Stimulated activated CD8-positive, alpha-beta memory T cell treated with anti-CD3 and anti-CD28 coated beads, Interleukin-12 subunit alpha, Interleukin-12 subunit beta, amount 100 ng/mL, for 4 hours (primary cell): ENCODE measurements at regions not wholly inside any gene's neighbourhood (a gene's known extent, or its start where the extent isn't known, plus 50 kb on each side); places are given as distances from the start of the nearest gene placed in this dataset.

Source experiments
- DNase-seq: peaks from one replicate; pipeline ENCODE4 v3.0.0-alpha.2; 2020; ENCODE audit warnings: low read depth

DNA sequence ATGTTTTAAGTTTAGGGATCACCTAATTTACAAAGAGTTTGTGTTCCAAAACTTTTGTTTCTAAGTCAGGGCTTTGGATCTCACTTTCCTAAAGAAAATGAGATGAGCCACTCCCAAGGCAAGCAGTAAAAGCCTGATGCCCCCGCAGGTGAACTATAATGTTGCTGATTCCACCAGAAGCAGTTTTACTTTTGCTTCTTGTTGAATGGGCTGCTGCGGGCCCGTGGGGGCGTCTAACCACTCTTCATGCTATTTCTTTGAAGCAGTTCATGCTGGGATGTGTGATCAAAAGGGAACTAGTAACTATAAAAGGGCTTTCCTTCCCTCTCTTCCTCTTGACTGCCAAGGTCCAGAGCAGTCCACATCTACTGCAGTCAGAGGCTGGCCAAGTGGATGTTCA lies 118.7 kb upstream of the NEBL start:
- DNase-seq: no peak

DNA sequence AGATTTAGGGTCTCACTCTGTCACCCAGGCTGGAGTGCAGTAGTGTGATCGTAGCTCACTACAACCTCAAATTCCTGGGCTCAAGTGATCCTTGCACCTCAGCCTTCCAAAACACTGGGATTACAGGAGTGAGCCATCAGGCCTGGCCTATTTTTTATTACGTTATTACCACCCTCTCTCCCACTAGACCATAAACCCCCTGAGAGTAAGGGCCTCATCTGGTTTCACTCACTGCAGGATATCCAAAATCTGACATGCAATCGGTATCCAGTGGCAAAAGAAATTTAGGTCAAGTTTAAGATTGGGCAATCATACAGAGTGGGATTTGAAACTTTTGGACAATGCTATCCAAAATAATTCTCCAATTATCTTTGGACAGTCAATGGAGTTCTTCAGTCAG lies 117.0 kb upstream of the NEBL start:
- DNase-seq: no peak

DNA sequence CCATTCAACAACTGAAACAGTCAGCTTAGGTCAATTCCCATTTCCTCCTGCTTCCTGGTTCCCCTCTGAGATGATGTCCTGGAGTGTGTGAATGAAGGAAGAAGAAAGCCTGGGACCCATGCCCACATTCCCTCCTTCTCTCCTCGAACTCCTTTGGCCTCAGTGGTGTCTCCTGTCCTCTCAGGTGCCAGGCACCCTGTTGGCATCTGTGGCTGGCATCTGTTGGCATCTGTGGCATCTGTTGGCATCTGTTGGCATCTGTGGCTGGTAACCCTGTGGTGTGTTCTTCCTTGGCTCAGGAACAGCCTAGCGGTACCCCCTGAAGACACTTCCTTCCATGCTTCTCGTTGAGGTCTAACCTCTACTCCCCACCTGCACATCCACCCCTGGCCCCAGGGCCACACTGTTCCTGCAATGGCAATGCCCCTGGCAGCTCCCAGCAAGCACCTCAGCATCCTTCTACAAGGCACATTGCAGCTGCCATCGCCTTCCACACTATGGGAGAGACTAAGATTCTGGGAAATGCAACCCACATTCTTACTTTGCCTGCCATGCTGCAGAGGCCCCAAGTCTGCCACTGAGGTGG lies 114.4 kb upstream of the NEBL start:
- no peak for DNase-seq

- DNase-seq: no peak
These were observed 113.5 kb upstream of the NEBL start for GRCh38 chr10:21010615-21011014.

DNA sequence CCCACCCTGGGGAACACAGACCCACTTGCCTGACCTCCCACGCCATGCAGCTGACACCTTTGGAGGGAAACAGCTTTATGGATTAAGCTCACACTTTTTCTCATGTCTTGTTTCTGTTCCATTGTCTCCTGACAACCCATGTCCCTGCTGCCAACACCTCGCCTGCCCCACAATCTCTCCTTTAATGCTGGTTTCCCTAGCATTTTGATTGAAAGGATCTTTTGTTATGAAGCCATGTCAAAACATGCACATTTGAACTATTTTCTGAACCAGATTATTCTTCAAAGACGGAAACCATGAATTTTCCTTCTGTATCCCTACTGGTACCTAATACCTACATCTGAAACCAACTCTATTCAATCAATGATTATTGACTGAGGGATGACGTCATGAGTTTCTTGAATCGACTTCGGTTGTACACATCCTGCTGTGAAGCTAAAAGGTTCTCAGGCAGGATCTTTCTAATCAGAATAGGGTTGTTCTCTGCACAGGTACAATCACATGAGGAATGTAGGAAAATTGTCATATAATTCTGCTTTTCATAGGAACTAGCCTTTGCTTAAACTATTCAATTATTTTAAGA lies 106.2 kb upstream of the NEBL start:
- no peak for DNase-seq

DNA sequence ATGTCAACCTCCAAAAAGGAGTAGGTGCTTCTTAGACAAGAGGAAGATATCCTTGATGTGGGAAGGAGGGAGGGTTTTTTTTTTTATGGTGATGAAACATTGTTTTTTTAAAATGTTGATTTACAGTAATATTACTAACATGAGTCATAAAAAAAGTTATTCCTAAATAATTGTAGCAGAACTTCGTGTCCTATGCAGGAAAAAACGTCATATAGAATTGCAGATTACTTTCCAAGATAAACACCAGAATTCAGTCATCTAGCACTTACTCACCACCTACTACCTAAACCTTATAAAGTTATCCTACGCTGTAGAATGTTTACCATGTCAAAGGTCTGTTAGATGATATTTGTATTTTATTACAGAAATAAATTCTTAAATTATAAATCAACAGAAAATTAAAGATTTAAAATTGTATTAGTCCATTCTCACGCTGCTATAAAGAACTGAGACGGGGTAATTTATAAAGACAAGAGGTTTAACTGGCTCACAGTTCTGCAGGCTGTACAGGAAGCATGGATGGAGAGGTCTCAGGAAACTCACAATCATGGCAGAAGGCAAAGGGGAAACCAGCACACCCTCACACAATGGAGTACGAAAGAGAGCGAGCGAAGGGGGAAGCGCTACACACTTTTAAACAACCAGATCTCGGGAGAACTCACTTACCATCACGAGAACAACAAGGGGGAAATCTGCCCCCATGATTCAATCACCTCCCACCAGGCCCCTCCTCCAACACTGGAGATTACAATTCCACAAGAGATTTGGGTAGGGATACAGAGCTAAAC lies 105.2 kb upstream of the NEBL start:
- DNase-seq: no peak

DNA sequence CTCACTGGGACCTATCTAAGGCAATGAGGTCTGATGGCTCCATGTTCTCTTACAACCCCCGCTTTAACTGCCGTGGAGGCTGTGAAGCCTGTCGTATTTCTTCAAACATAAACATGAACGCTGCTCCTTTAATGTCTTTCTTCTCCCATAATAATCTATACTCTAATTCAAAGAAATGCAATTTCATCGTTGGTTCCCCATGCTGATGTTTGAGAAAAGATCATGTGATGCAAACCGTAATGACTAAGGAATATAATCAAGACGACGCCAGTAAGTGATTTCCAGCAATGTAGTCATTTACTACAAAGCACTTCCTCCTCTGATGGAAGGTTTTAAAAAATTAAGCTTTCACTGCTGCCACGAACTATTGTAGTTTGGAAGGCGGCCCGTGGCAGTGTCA lies 102.6 kb upstream of the NEBL start:
- DNase-seq: no peak

GRCh38 chr10:20998036-20998435 lies 100.9 kb upstream of the NEBL start:
- DNase-seq: no peak

- DNase-seq: no peak
These were observed 98.2 kb upstream of the NEBL start for GRCh38 chr10:20995123-20995987.

DNA sequence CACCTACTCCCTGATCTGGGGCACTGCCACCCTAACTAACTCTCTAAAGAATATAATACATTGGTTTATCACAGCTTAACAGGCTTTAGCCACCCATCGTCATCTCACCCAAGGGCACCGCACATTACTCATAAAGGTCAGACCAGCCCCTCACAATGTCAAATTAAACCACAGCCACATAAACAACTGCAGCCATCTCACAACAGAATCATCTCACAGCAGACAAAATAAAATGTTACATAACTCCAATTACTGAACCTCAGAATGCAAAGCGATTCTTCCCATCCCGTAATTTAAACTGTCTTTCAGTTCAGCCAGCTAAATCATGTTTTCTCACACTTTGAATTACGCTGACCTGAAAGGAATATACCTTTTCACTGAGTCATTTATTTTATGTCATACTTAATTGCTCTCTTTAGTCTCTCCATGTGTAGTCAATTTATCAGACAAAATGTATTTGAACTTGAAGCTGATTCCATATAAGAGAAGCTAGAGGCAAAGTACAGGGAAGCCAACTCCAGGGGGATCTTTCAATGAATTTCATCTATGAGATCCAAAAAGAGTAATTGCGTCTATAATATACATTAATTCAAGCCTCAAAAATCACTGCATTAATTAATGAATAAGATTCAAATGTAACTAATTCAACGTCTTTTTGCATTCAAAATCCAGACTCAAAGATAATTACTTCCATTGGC lies 96.9 kb upstream of the NEBL start:
- DNase-seq: no peak

DNA sequence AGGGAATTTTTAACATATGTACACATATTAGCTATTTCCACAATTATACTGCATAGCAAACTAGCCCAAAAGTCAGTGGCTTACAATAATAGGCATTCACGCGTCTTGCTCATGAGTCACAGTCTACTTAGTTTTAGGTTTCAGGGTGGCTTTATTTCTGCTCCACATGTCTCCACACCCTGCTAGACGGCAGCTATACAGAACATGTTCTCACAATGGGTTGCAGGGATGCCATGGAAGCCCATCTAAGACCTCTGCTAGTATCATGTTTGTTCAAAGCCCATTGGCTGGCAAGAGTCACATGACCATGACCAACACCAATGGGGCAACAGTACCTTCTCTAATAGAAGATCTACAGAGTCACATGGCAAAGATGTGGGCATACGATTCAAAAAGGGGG lies 96.3 kb upstream of the NEBL start:
- DNase-seq: no peak

- no peak for DNase-seq
These were observed 94.4 kb upstream of the NEBL start for GRCh38 chr10:20991526-20991925.

GRCh38 chr10:20990604-20991003 lies 93.5 kb upstream of the NEBL start:
- DNase-seq: no peak

DNA sequence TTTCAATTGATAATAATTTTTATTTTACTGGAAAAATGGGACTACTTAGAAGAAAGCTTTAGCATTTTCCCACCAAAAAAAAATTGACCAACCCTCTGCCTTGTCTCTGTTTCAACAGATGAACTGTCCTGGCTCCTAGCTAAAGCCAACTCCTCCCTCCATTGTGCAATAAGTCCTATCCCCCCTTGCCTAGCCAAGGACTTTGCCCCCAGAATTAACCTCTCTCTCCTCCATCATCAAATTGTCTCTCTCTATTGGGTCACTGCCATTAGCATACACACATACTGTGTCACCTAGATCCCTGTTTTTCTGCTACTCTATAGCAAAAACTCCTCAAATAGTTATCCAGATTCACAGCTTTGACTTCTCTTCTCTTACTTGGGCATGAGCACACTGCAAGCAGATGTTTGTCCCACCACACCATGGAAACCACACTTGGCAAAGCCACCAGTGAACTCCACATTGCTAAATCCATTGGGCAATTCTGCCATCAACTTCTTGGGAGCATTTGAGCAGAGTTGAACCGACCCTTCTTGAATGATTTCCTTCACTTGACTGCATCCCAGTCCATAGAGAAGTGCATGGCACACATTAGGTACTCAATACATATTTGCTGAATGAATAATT lies 91.4 kb upstream of the NEBL start:
- no peak for DNase-seq

DNA sequence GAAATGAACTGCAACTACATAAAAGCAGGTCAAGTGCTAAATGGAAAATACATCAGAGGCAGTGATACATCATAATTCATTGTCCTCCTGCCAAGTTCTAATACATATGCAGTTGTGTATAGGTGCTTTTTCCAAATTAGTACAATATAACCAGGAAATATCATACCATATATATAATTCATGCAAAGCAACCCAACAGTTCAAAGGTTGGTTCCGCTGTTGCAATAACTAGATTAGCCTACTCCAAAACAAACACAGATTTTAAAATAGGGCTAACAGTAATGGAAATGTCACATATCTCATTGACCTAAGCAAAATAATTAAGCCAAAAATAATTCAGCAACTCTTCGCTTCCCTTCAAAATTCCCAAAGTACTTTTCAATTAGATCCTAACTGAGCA lies 88.9 kb upstream of the NEBL start:
- no peak for DNase-seq

DNA sequence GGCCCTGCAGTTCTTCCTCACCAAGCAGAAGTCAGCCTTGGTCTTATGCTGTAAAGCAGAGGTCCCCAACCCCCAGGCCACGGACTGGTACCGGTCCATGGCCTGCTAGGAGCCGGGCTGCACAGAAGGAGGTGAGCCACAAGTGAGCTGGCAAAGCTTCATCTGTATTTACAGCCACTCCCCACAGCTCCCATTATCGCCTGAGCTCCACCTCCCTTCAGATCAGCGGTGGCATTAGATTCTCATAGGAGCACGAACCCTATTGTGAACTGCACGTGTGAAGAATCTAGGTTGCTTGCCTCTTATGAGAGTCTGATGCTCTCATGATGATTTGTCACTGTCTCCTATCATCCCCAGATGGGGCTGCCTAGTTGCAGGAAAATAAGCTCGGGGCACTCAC lies 87.6 kb upstream of the NEBL start:
- DNase-seq: no peak

DNA sequence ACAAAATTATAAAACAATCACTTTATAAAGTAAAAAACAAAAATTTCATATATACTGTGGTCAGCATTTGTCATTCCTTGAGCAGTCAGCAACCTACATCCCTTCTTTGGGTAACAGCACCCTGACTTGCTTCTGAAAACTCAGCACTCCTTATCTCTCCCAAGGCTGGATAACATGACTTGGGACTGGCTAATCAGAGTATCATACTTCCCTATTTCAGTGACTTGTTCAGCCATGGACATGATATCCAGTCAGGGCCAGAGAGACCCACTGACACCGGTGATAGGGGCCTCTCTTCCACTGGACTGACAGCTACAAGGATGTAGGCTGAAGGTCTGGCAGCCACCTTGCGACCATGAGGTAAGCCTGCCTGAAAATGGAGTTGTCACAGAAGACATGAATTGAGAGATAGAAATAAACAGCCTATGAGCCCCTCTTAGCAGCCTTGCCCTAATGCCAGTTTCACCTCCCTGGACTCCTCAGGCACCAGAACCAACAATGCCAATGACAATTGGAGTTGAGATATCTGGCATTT lies 84.4 kb upstream of the NEBL start:
- DNase-seq: no peak

DNA sequence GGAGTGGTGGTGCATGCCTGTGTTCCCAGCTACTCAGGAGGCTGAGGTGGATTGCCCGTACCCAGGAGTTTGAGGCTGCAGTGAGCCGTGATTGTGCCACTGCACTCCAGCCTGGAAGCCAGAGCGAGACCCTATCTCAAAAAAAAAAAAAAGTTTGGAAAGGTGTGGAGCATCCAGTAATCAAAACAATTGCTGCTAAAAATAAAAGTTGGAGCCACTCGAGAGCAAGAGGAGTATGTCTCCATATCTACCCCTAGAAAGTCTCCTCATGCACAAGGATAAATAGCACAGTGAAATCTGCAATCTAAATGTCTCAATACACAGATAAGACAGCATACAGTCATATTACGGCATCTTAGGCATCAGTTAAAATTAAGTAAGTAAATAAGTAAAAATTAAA lies 81.5 kb upstream of the NEBL start:
- no peak for DNase-seq

GRCh38 chr10:20977300-20977699 lies 80.2 kb upstream of the NEBL start:
- DNase-seq: no peak

GRCh38 chr10:20976891-20977290 lies 79.8 kb upstream of the NEBL start:
- DNase-seq: no peak

GRCh38 chr10:20976390-20976789 lies 79.3 kb upstream of the NEBL start:
- DNase-seq: no peak
